HG03095 (cell line): ENCODE measurements at regions not wholly inside any gene's neighbourhood (a gene's known extent, or its start where the extent isn't known, plus 50 kb on each side); places are given as distances from the start of the nearest gene placed in this dataset.

Experiments used
- ATAC-seq: cut with Tn5 transposase; IDR thresholded peaks from one replicate; pipeline ENCODE4 v1.9.1; 2021; ENCODE audit warnings: moderate library complexity; ENCODE audit not compliant: unreplicated experiment

DNA sequence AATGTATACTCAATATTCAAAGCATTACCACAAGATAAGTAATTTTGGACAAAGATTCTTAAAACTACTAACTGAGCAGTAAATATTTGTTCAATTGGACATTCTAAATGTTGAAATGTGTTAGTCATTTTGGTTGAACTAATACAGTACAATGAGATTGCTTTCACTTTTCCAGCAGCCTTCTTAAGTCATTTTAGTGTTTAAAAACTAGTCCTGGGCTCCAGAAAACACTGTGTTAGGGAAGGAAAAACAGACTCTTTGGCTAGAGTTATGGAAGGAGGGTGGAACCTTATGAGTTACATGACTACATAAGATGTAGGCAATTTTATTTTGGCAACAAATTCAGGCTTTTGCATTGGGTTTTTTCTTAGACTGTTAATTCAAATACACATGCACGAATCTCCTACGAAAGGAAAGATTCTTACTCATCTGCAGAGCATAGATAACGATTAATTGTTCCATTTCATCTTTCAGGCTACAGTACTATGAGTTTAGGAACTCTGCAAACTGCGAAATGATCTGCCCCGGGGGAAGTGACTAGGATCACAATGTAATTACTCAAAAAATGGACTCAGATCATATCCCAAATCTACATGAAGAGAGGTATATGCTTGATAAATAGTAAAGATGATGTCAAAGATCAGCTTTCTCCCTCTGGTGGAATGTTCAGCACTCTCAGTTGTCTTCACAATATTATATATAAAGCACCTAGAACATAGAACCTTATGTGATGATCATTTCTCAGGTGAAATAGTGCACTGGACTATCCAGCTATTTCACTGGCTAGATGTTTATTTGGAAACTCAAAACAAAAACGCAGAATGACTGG is 492.8 kb upstream of the MDFIC2 start:
- ATAC-seq: no peak

DNA sequence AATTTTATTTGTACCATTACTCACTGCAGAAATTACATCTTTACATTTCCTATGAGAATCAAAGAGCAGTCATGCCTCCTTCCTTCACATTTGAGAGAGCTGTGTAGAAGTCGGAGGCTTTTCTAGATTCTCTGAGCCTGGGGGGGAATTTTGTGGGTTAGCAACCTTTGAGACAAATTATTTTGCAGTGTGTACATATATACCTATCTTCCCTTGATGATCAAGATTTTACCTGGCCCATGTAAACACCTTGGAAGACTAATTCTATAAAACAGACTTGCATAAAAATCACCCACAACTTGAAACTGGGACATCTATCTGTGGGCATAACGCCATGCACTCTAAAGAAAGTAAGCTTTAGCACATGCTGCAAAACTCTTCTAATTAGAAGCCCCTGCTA is 491.5 kb upstream of the MDFIC2 start:
- ATAC-seq: no peak

DNA sequence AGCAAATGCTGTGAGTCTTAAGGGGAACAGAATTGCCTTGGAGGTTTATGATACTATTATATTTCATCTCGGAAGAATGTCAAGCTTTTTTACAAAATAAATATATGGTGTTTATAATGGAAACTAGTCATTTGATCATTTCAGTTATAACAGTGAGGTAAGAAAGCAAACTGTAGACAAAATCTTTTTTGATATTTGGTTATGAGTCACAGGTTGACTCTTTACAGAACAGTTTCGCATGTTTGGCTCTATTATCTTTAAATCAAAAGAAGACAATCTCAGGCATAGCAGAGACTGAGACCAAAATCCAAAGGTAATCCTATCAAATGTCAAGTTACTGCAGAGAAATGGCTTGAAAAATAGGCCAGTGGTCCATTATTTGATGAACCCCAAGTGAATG is 490.9 kb upstream of the MDFIC2 start:
- ATAC-seq: no peak

DNA sequence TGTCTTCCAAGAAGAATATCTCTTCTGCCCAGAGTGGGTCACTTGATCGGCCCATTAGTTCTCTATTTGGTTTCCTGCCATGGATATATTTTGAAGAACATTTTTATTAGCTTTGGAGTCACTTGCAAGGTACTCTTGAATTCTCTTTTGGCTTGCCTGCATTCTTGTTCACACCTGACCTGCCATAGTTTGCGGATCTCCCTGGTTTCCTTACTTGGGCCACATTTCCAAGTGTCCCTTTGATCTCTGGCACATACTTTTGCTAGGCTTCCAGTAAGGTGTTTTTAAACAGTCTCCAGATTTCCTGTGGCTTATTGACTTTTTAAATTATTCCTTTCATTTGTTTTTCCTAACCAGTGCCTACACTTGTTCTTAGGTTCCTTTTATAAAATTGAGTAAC is 488.5 kb upstream of the MDFIC2 start:
- ATAC-seq: no peak

DNA sequence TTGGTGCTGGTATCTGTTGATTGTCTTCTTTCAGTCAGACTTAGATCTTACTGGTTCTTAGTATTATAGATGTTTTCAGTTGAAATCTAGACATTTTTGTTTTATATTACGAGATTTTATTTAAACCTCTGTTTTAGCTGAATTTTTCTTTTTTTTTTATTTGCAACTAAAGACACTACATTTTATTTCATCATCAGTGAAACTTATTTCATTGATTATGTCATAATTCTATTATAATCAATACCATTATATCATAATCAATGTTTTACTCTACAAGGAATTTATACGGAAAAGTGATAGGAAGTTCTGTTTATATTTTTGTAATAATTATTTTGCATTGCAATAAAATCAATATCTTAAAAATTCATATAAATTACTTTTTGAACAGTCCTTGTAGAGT is 477.4 kb upstream of the MDFIC2 start:
- ATAC-seq: no peak

DNA sequence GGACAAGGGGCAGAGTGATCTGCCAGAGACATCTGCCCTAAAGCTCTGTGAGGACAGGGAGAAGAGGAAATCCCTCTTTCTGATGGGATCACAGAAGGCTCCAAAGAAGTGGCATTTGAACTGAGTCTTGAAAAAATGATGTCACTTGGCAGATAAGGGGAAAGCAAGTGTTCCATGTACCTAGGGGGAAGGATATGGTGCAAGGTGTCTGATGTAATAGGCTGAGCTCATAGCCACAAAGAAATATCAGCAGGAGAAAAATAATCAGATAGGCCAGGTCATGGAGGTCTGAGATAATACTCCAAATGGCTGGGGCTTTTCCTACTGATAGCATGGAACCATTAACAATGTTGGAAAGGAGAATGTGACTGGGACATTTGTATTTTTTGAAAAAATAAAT is 468.4 kb upstream of the MDFIC2 start:
- ATAC-seq: no peak

DNA sequence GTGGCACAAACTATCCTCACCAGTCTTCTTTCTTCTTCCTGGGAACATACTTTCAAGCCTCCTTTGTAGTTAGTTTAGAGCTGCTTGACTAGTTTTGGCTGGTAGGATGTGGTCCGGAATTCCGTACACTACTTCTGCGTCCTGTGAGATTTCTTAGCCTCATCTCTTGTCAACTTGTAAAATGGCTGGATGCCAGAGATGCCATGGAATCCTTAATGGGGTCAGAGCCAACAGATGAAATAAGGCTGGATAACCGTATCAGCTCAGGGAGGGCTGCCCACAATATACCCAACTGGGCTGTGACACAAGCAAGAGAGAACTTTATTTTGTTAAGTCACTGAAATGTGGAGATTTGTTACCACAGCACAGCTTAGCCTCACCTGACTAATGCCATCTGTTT is 466.9 kb upstream of the MDFIC2 start:
- ATAC-seq: no peak

DNA sequence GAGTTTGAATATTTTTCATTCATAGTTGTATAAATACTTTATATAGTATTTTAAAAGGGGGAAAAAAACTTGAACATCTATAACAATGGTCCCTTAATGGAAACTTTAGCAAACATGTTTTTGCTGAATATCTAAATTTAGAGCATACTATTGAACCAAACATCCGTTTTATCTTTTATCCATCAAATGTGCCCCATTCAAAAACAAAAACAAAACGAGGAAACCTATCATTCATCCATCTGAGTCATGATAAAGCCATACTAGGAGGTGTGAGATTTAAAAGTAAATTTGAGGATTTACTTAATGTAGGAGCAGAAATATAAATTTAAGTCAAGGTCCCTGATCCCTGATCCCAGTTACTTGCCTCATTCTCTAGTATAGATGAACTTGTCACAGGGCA is 463.6 kb upstream of the MDFIC2 start:
- no peak for ATAC-seq

DNA sequence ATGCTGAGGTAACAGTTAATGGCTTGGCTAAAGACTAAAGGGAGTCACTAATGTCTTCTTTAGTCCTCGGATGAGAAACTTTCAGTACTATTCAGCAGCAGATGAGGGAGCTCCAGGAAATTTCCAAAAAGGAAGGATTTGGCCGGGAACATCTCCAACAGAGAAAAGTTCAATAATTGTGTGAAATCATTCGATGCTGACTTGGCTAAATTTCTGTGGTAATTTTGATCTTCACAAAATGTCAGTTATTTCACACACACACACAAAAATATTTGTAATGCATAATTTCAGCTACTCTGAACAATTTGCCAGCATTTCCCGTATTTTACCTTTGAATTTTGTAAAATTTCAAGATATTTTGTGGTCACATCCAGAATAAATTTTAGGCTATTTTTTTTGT is 462.8 kb upstream of the MDFIC2 start:
- no peak for ATAC-seq

DNA sequence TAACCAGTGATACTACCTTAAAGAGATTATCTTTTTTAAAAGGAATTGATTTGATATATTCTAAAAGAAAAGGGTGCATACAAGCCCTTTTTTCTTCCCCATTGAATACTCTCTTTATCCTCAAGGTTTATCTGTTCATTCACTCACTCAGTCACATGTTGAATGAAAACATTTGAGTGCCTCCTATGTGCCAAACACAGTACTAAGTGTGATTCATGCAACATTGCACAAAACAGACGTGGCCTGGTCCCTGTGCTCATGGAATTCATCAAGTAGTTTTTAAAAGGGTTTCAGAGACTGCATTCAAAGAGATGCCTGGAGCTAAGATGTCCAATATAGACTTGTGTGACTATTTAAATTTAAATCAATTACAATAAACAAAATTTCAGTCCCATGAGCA is 462.2 kb upstream of the MDFIC2 start:
- no peak for ATAC-seq

DNA sequence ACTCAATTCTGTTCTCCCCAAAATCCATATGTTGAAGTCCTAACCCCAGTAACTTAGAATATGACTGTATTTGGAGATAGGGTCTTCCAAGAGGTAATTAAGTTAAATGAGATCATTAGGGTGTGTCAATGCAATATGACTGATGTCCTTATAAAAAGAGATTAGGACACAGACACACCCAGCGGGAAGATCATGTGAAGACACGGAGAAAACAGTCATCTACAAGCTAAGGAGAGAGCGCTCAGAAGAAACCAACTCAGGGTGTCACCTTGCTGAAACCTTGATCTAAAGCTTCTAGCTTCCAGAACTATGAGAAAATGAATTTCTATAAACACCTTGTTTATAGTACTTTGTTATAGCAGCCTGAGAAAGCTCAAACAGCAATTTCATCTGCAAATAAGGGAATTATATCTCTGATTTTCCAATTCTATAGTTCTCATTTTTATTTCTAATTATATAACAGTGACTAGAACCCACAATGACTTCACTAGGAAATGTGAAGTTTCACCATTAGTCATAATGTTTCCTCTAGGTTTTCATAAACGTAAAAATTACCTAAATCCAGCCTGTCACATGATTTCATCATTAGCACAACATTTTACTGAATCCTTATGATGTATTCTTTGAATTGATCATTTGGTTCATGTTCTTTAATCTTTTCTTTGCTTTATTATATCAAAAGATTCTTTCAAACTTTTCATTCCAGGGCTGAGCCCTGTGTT is 459.1 kb upstream of the MDFIC2 start:
- no peak for ATAC-seq

DNA sequence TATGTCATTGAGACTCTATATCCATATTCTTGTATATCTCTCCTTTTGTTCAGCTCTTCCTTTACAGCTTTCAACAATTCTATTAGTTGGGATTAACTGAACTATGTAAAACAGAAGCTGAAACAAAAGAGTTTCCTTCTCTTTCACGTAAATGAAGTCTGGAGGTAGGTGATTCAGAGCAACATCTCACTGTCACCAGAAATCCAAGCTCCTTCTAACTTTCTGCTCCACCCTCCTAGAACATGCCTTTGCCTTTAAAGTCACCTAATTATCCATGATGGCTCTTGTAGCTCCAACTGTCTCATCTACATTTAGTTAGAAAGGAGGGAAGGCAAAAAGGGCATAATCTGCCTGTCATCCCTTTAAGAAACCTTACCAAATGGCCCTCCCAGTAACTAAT is 458.2 kb upstream of the MDFIC2 start:
- ATAC-seq: no peak

DNA sequence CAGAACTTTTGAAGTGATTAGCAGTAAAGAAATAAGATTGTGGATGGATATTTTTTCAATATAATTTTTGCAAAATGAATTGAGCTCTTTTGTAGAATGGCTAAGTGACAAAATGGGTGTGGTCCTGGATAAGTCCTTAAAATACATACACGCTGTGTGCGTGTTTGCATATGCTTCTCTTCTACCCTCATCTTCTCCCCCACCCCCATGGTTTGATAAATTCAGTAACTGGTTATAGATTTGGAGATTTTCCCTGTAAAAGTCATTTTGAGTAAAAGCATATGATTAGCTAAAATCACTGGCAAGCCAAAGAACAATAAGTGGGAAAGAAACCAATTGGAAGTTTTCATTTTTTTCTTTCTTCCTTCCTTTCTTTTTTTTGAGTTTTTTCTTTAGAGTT is 453.9 kb upstream of the MDFIC2 start:
- ATAC-seq: no peak

DNA sequence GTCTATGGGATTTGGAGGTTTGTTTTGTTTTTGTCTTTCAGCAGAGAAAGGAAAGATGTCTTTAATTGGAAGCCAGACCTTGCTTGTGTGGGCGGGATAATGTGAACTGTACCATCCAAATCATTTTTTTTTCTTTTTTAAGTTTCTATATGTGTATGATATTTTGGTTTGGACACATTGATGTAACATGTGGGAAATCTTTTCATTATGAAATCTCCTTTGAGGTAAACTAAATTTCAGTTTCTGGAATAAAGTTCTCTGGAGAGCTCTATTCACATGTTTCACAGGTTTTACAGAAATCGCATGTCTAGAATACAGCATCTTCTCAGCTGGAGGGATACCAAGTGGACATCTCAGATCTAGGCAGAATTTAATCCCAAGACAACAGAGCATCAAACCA is 451.5 kb upstream of the MDFIC2 start:
- no peak for ATAC-seq

DNA sequence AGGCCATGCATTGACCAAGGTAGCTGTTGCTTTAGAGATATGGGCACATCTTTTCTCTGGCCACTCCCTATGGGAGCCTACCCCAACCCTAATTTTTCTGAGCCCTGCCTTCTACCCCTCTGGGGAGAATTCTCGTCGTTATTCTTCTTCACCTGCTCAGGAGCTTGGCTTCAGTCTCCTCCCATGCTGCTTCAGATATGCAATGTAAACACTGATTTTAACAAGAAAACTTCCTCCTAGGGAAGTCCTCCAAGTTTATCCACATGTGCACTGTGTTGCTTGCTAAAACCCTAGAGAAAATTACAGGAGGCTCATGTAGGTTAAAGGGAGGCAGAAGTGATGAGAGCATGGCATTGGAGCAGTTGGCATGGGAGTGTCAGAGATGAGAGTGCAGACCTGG is 445.2 kb upstream of the MDFIC2 start:
- ATAC-seq: no peak

DNA sequence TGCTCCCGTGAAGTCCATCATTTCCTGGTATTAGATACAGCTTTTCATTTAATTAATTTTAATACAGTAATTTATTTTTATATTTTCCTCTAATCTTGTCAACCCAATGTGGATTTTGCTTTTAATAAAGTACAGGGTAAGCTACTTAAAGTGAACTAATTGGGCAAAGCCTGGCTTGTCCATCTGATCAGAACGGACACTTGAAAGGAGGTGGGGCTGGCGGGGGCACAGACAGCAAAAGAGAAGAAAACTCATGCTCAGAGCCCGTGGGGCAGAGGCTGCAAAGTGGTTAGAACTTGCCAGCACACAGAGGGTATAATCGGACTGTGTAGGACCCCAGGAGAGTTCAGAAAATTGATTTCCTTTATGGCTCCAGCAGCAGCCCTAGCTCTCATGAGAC is 443.1 kb upstream of the MDFIC2 start:
- ATAC-seq: no peak

DNA sequence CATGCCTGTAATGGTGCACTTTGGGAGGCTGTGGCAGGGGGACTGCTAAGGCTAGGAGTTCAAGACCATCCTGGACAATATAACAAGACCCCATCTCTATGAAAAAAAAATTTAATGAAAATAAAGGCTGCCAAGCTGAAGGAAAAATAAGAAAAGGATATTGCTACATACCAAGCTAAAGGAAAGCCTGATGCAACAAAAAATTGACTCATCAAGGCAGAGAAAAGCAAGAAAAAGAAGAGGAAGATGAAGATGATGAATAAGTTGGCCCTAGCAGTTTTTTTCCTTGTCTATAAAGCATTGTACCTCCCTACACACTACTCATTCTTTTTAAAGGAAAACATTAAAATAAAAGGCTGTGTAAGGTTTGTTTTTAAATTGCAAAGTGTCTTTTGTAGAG is 441.9 kb upstream of the MDFIC2 start:
- ATAC-seq: no peak

DNA sequence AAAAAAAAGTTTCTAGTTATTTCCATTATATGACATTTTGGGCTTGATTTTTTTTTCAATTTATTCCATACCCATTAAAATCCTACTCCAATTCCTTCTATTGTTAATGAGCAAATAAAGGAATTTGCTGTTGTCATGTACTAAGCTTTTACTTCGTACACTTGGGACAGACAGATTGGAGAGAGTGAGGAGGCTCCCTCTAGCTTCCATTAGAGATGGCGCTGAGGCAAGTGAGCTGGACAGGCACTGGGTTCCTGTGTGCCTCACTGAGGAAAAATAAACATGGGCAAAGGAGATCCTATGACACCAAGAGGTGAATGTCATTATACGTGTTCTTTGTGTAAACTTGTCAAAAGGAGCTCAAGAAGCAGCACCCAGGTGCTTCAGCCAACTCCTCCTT is 441.1 kb upstream of the MDFIC2 start:
- ATAC-seq: no peak

DNA sequence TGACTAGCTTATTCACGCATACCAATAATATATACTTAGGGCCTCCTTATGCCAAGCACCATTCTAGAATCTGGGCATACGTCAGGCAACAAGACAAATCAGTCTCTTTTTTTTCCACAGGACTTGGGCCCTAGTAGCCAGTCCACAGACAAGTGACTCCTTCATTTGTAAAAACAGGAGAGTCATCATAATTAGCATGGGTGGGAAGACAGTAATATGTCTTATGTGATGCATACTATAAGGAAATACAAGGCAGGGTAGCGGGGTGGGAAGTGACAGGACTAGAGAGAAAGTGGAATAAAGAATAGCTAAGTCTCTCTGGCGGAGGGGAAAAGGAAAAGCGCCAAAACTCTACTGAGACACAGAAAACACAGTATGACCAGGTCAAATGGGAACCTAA is 439.6 kb upstream of the MDFIC2 start:
- ATAC-seq: no peak

DNA sequence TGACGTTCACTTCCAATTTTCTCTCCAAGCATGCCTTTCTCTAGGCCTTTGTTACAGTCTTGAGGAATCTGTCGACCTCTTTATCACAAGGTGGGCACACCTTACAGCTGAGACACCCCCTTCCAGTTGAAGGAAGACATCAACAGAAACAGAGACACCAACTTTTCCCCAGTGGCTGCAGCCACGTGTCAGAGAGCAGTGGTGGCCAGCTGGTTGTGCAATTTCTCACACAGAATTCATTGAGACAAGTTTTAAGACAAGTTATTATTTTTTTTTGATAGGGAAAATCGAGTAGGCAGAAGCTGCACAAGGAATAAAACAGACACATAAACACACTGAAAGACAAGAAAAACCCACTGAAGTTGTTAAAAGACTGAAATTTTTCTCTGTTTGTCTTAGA is 436.7 kb upstream of the MDFIC2 start:
- ATAC-seq: no peak

DNA sequence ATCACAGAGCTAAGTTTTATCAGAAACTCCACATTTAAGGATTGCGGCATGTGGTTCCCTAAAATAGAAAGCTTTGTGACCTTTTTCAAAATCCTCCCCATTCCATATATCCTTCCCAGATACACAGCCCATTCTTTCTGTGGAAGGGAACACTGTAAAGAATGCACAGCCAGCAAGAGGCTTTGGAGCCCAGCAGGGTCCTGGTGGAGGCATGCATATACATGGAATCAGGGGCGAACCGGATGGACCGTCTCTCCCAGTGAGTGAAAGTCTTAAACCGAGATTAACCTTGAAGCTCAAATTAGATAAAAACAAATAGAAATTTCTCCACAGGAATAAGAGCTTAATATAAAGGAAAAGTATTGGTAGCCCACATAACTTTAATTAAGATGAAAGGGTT is 436.2 kb upstream of the MDFIC2 start:
- ATAC-seq: no peak

DNA sequence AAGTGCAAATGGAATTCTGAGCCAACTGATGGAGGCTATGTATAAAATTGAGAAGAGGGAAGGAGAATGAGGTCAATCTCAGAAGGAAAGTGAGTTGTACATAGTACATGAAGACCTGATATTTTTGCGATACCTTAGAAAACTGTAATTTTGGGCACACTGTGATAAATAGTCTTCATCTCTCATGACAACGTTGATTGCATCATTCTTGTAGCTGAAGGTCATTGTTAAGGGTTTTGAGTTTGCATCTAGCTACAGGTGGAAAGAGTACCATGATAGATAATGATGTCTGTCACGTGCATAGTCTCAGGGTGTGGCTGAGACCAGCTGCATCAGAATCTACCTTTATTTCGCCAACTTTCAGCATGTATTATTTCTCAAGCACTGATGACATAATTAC is 435.4 kb upstream of the MDFIC2 start:
- ATAC-seq: no peak

DNA sequence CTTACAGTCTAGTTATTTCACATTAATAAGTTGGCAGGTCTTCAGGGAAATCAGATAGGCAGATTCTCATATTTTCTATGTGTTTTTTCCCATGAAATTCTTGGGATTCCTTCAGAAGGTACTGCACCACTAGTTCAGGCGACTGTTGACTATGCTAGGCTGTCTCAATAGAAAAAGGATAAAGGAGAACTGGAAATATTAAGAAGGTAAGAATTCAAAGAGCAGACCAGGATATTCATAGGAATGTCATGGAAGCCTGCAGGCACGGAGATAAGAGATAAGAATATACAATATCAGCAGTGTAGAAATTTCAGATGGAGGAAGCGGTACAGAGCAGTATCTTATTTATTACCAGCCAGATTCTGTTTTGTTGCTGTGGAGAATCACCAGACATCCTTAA is 432.1 kb upstream of the MDFIC2 start:
- no peak for ATAC-seq
